IMR-90 (cell line): ENCODE measurements at regions not wholly inside any gene's neighbourhood (a gene's known extent, or its start where the extent isn't known, plus 50 kb on each side); places are given as distances from the start of the nearest gene placed in this dataset.

Source experiments
- ATAC-seq: fragments of 200-7000 bp; cut with Tn5 transposase; 2 replicates; pipeline ENCODE4 v1.9.1; 2020; ENCODE audit warnings: low read depth, mild to moderate bottlenecking, moderate library complexity
- BruUV-seq: library from RNA; stranded (reverse); fragments of 400-500 nt; replicated peaks from 2 replicates; lab custom pipeline; 2021; lab: Mats Ljungman, UMichigan
- CTCF ChIA-PET: fragments of 300-600 bp; formaldehyde crosslinking; extraction: SDS; loops from one replicate; lab custom pipeline; 2021; ENCODE audit warnings: antibody characterized with exemption; lab: Yijun Ruan, JAX
- POLR2A ChIA-PET: fragments of 300-600 bp; sonication (Branson Sonifier 250); formaldehyde crosslinking; loops from one replicate; lab custom pipeline; 2022; ENCODE audit warnings: antibody characterized with exemption; ENCODE audit not compliant: unreplicated experiment; lab: Charles Lee
- DNase-seq: peaks from one replicate; pipeline ENCODE4 v3.0.0; 2013
- H2AFZ ChIP-seq: replicated peaks from 2 replicates; pipeline ENCODE3; 2013; ENCODE audit warnings: low read length, mild to moderate bottlenecking; ENCODE audit not compliant: poor library complexity
- H2AK5ac ChIP-seq: 2 replicates; pipeline ENCODE4 v1.6.1; 2013; ENCODE audit warnings: low read depth, low read length, inconsistent platforms
- H2AK9ac ChIP-seq: replicated peaks from 2 replicates; pipeline ENCODE3; 2013; ENCODE audit warnings: mild to moderate bottlenecking, low read depth, low read length, moderate library complexity; ENCODE audit not compliant: poor library complexity
- H2BK120ac ChIP-seq: 2 replicates; pipeline ENCODE4 v1.6.1; 2013; ENCODE audit warnings: low read depth, low read length, inconsistent platforms
- H2BK15ac ChIP-seq: 3 replicates; pipeline ENCODE4 v1.6.1; 2013; ENCODE audit warnings: low read depth, low read length, inconsistent platforms
- H2BK20ac ChIP-seq: 2 replicates; pipeline ENCODE4 v1.6.1; 2013; ENCODE audit warnings: low read depth, mild to moderate bottlenecking, inconsistent platforms, low read length, moderate library complexity
- H2BK5ac ChIP-seq: 2 replicates; pipeline ENCODE4 v1.6.1; 2013; ENCODE audit warnings: mild to moderate bottlenecking, low read depth, low read length, inconsistent platforms; ENCODE audit not compliant: poor library complexity, severe bottlenecking
- H3K14ac ChIP-seq: replicated peaks from 2 replicates; pipeline ENCODE4 v1.6.1; 2013; ENCODE audit warnings: low read depth, low read length, inconsistent platforms
- H3K18ac ChIP-seq: 2 replicates; pipeline ENCODE4 v1.6.1; 2013; ENCODE audit warnings: low read depth, low read length, control low read depth
- H3K23ac ChIP-seq: 2 replicates; pipeline ENCODE4 v1.6.1; 2013; ENCODE audit warnings: low read depth, low read length, inconsistent platforms
- H3K27ac ChIP-seq: 2 replicates; pipeline ENCODE4 v1.5.1; 2013; ENCODE audit warnings: mild to moderate bottlenecking, control low read depth, low read length; ENCODE audit not compliant: insufficient read depth
- H3K27me3 ChIP-seq: 2 replicates; pipeline ENCODE4 v1.6.1; 2013; ENCODE audit warnings: low read length; ENCODE audit not compliant: control insufficient read depth, insufficient read depth
- H3K36me3 ChIP-seq: 2 replicates; pipeline ENCODE4 v1.6.1; 2013; ENCODE audit warnings: low read length, mixed read lengths; ENCODE audit not compliant: control insufficient read depth, insufficient read depth
- H3K4ac ChIP-seq: 2 replicates; pipeline ENCODE4 v1.6.1; 2013; ENCODE audit warnings: low read depth, low read length, inconsistent platforms
- H3K4me1 ChIP-seq: 2 replicates; pipeline ENCODE4 v1.6.1; 2013; ENCODE audit warnings: low read length, mixed read lengths; ENCODE audit not compliant: control insufficient read depth, insufficient read depth
- H3K4me2 ChIP-seq: 2 replicates; pipeline ENCODE4 v1.6.1; 2013; ENCODE audit warnings: low read depth, mild to moderate bottlenecking, control low read depth, low read length, moderate library complexity
- H3K4me3 ChIP-seq: 2 replicates; pipeline ENCODE4 v1.5.1; 2013; ENCODE audit warnings: low read depth, mild to moderate bottlenecking, control low read depth, low read length, moderate library complexity; ENCODE audit not compliant: insufficient read depth
- H3K56ac ChIP-seq: 2 replicates; pipeline ENCODE4 v1.6.1; 2013; ENCODE audit warnings: low read length, inconsistent platforms; ENCODE audit not compliant: insufficient read depth; ENCODE audit errors: extremely low read depth
- H3K79me1 ChIP-seq, 2 experiments: 2 replicates each; pipeline ENCODE4 v1.6.1; 2013; ENCODE audit warnings: low read length in 2 of 2, inconsistent platforms in 1 of 2, low read depth in 1 of 2
- H3K9ac ChIP-seq: 2 replicates; pipeline ENCODE4 v1.6.1; 2013; ENCODE audit warnings: low read depth, low read length, control low read depth
- H3K9me1 ChIP-seq: 2 replicates; pipeline ENCODE4 v1.6.1; 2013; ENCODE audit warnings: low read length, inconsistent platforms; ENCODE audit not compliant: insufficient read depth
- H3K9me3 ChIP-seq: 2 replicates; pipeline ENCODE4 v1.6.1; 2013; ENCODE audit warnings: low read length; ENCODE audit not compliant: control insufficient read depth, insufficient read depth
- H4K20me1 ChIP-seq: 2 replicates; pipeline ENCODE4 v1.6.1; 2013; ENCODE audit warnings: low read length, inconsistent platforms; ENCODE audit not compliant: insufficient read depth
- H4K5ac ChIP-seq: 2 replicates; pipeline ENCODE4 v1.6.1; 2013; ENCODE audit warnings: mild to moderate bottlenecking, low read depth, low read length, control low read depth
- H4K8ac ChIP-seq, 2 experiments: 2 replicates each; pipeline ENCODE4 v1.6.1; 2013; ENCODE audit warnings: low read depth in 2 of 2, low read length in 2 of 2, control low read depth in 1 of 2, inconsistent platforms in 1 of 2
- H4K91ac ChIP-seq: 2 replicates; pipeline ENCODE4 v1.6.1; 2013; ENCODE audit warnings: low read depth, low read length, inconsistent platforms; ENCODE audit not compliant: insufficient read depth
- FOS ChIP-seq: fragments of 150-350 bp; IDR thresholded peaks from 2 replicates; pipeline ENCODE4 v1.6.1; 2016; ENCODE audit warnings: low read depth, low read length
- MAFK ChIP-seq: IDR thresholded peaks from 2 replicates; pipeline ENCODE4 v1.6.1; 2012; ENCODE audit warnings: low read depth, low read length, improper control_type of control experiment
- RAD21 ChIP-seq: IDR thresholded peaks from 2 replicates; pipeline ENCODE4 v1.6.1; 2012; ENCODE audit warnings: low read length, improper control_type of control experiment
- SMC3 ChIP-seq: fragments of 150-350 bp; IDR thresholded peaks from 2 replicates; pipeline ENCODE4 v1.6.1; 2016; ENCODE audit warnings: low read depth, mild to moderate bottlenecking, antibody characterized with exemption, low read length, moderate library complexity
- USF2 ChIP-seq: fragments of 150-350 bp; IDR thresholded peaks from 2 replicates; pipeline ENCODE4 v1.6.1; 2017; ENCODE audit warnings: mild to moderate bottlenecking, antibody characterized with exemption, low read length, low read depth
- WGBS, 2 experiments: methylation state at CpG; one replicate each; pipeline versions ENCODE4 v1.1.5 to v1.1.7; 2013; ENCODE audit warnings: missing lambda C conversion rate in 2 of 2; ENCODE audit not compliant: insufficient read length in 1 of 2; ENCODE audit errors: extremely low coverage in 2 of 2; 5-methylcytosine and 5-hydroxymethylcytosine counted together
- dilution Hi-C: fragments of 300-500 bp; cut with HindIII; formaldehyde crosslinking; loops from one replicate; pipeline ENCODE4 v1.14.3; 2018; ENCODE audit warnings: low sequenced_read_pairs; ENCODE audit not compliant: unreplicated experiment
- in situ Hi-C: fragments of 300-500 bp; cut with MboI; formaldehyde crosslinking; loops from 3 replicates; pipeline ENCODE4 v1.14.3; 2019; ENCODE audit warnings: low sequenced_read_pairs, inconsistent platforms, mixed read lengths
- intact Hi-C: fragments of 100-400 bp; cut with micrococcal nuclease; formaldehyde crosslinking; loops from 2 replicates; pipeline ENCODE4 v1.10.0; 2022
- TF ChIP-seq, protein P1 (sequence below): conservative IDR thresholded peaks from 2 replicates; pipeline ENCODE4 v1.5.1; 2012; ENCODE audit warnings: mild to moderate bottlenecking, low read depth, low read length, improper control_type of control experiment

- DNase-seq (no peak), ATAC-seq (no peak)
- no TSS peak for BruUV-seq
- Histone ChIP-seq H4K91ac (no peak overlapping the region), H3K9ac (no peak overlapping the region), H3K9me1 (no peaks in the 10 kb centered on the region), H3K4me2 (no peak overlapping the region), H3K27ac (no peak overlapping the region), H4K8ac (no peak overlapping the region), H3K18ac (no peak overlapping the region), H2BK5ac (no peak overlapping the region), H2AK9ac (no peak overlapping the region), H3K9me3 (no peaks in the 10 kb centered on the region), H2AK5ac (no peak overlapping the region), H3K4ac (no peak overlapping the region), H3K14ac (no peak overlapping the region), H3K27me3 (peaks cover 2% of the 10 kb centered on the region; the same call in 1 of the 2 replicates), H2BK15ac (no peak overlapping the region), H2BK120ac (no peak overlapping the region), H2BK20ac (no peak overlapping the region), H4K20me1 (no peaks in the 10 kb centered on the region), H3K4me1 (no peaks in the 10 kb centered on the region), H3K79me1 (no peaks in the 10 kb centered on the region), H4K5ac (no peak overlapping the region), H3K23ac (no peak overlapping the region), H3K4me3 (no peak overlapping the region), H3K56ac (no peak overlapping the region), H3K36me3 (no peaks in the 10 kb centered on the region), H2AFZ (no peak overlapping the region)
- no peak for TF ChIP-seq MAFK
- TF ChIP-seq RAD21 = no peak
- no peak for TF ChIP-seq USF2
- no peak for TF ChIP-seq SMC3
- TF ChIP-seq FOS = no peak
- TF ChIP-seq, protein P1, sequence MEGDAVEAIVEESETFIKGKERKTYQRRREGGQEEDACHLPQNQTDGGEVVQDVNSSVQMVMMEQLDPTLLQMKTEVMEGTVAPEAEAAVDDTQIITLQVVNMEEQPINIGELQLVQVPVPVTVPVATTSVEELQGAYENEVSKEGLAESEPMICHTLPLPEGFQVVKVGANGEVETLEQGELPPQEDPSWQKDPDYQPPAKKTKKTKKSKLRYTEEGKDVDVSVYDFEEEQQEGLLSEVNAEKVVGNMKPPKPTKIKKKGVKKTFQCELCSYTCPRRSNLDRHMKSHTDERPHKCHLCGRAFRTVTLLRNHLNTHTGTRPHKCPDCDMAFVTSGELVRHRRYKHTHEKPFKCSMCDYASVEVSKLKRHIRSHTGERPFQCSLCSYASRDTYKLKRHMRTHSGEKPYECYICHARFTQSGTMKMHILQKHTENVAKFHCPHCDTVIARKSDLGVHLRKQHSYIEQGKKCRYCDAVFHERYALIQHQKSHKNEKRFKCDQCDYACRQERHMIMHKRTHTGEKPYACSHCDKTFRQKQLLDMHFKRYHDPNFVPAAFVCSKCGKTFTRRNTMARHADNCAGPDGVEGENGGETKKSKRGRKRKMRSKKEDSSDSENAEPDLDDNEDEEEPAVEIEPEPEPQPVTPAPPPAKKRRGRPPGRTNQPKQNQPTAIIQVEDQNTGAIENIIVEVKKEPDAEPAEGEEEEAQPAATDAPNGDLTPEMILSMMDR = no peak
- POLR2A ChIA-PET = no interaction called here
- intact Hi-C loops (no loop called here), in situ Hi-C loops (no loop called here), dilution Hi-C loops (no loop called here)
- WGBS, 2 experiments = 65% methylated on average over 16 of the region's 21 CpGs; no CpG with 5 or more reads in 1 of the 2 experiments
- CTCF ChIA-PET = no interaction called here
Measured at GRCh38 chr5:1702318-1702717, 97.3 kb downstream of the MRPL36 start.
